Activated T-helper 17 cell treated with anti-CD3 and anti-CD28 coated beads, Interleukin-2, amount 50 U/mL, for 72 hours (primary cell): ENCODE measurements at regions not wholly inside any gene's neighbourhood (a gene's known extent, or its start where the extent isn't known, plus 50 kb on each side); places are given as distances from the start of the nearest gene placed in this dataset.
"Not testable (repeated sequence)": the region's sequence is repeated elsewhere in the genome, so short reads cannot be mapped to it uniquely, and the experiment has no call there.

Experiments
- ATAC-seq: fragments of 150-1000 bp; cut with Tn5 transposase; replicated peaks from 2 replicates; pipeline ENCODE4 v1.10.0; 2021; ENCODE audit warnings: mild to moderate bottlenecking, moderate library complexity
- H3K27ac Mint-ChIP-seq: one replicate; pipeline ENCODE4 v1.8.0; 2022; ENCODE audit warnings: mixed read lengths
- H3K27me3 Mint-ChIP-seq: one replicate; pipeline ENCODE4 v1.8.0; 2022; ENCODE audit warnings: mixed read lengths
- H3K36me3 Mint-ChIP-seq: one replicate; pipeline ENCODE4 v1.8.0; 2022; ENCODE audit warnings: low read depth, mild to moderate bottlenecking, mixed read lengths
- H3K4me1 Mint-ChIP-seq: one replicate; pipeline ENCODE4 v1.8.0; 2022; ENCODE audit warnings: mixed read lengths
- H3K4me3 Mint-ChIP-seq: one replicate; pipeline ENCODE4 v1.8.0; 2022; ENCODE audit warnings: mild to moderate bottlenecking, mixed read lengths
- H3K9me3 Mint-ChIP-seq: one replicate; pipeline ENCODE4 v1.8.0; 2022; ENCODE audit warnings: mixed read lengths

DNA sequence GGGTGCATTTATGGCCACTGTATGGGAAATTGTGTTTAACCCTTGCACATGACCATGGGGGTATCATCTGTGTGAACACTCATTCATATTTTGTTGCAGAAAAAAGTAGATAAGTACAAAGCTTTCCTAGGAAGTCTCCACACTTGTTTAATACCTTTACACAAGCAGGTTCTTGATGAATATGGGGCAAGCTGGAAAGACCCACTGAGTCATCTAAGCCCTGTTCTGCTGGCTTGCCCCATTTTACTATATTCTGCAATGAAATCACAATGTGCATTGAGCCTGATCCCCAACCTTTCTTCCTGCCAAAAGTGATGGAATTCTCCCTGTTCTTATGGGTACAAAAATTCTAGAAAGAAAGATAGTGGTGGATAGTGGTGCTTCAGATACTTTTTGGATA lies 99.8 kb downstream of the CCDC71L start:
- Mint-ChIP-seq H3K27ac (peak overlapping the region; percentile 77), H3K27me3 (no peaks in the 10 kb centered on the region), H3K4me1 (peaks cover 8% of the 10 kb centered on the region), H3K9me3 (peaks cover 3% of the 10 kb centered on the region), H3K36me3 (no peaks in the 10 kb centered on the region), H3K4me3 (peak overlapping the region; percentile 56)
- peak; percentile 67 for ATAC-seq

DNA sequence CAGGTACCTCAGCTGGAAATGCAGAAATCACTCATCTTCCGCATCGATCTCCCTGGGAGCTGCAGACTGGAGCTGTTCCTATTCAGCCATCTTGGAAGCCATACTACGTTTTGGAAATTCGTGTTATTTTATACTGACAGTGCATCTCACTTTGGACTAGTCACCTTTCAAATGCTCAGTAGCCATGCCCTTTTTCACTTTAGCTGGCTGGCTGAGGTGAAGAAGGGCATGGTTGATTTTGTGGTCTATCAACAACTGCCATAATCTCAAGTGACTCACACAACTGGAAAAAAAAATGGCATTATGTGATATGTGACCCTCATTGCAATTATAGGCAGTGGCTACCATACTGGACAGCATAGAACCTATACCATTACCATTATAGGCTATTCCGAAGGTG lies 100.5 kb downstream of the CCDC71L start:
- H3K27me3 Mint-ChIP-seq: no peaks in the 10 kb centered on the region
- ATAC-seq: peak; percentile 28
- peaks cover 8% of the 10 kb centered on the region for H3K4me1 Mint-ChIP-seq

DNA sequence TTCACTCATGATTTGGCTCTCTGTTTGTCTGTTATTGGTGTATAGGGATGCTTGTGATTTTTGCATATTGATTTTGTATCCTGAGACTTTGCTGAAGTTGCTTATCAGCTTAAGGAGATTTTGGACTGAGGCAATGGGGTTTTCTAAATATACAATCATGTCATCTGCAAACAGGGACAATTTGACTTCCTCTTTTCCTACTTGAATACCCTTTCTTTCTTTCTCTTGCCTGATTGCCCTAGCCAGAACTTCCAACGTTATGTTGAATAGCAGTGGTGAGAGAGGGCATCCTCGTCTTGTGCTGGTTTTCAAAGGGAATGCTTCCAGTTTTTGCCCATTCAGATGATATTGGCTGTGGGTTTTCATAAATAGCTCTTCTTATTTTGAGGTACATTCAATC lies 104.7 kb downstream of the CCDC71L start:
- not testable (repeated sequence) for ATAC-seq, H3K4me3 Mint-ChIP-seq, H3K36me3 Mint-ChIP-seq, H3K27ac Mint-ChIP-seq, H3K4me1 Mint-ChIP-seq, H3K9me3 Mint-ChIP-seq, H3K27me3 Mint-ChIP-seq

More for the DNA sequence above, 100.5 kb downstream of the CCDC71L start:
- H3K4me3 Mint-ChIP-seq: peak overlapping the region; percentile 56
- peaks cover 3% of the 10 kb centered on the region for H3K9me3 Mint-ChIP-seq
- no peak overlapping the region for H3K27ac Mint-ChIP-seq
- H3K36me3 Mint-ChIP-seq: no peaks in the 10 kb centered on the region

DNA sequence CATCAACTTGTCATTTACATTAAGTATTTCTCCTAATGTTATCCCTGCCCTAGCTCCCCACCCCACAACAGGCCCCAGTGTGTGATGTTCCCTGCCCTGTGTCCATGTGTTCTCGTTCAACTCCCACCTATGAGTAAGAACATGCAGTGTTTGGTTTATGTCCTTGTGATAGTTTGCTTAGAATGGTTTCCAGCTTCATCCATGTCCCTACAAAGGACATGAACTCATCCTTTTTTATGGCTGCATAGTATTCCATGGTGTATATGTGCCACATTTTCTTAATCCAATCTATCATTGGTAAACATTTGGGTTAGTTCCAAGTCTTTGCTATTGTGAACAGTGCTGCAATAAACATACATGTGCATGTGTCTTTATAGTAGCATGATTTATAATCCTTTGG lies 106.3 kb downstream of the CCDC71L start:
- not testable (repeated sequence) for H3K4me1 Mint-ChIP-seq, ATAC-seq, H3K27me3 Mint-ChIP-seq, H3K9me3 Mint-ChIP-seq, H3K36me3 Mint-ChIP-seq, H3K4me3 Mint-ChIP-seq, H3K27ac Mint-ChIP-seq

DNA sequence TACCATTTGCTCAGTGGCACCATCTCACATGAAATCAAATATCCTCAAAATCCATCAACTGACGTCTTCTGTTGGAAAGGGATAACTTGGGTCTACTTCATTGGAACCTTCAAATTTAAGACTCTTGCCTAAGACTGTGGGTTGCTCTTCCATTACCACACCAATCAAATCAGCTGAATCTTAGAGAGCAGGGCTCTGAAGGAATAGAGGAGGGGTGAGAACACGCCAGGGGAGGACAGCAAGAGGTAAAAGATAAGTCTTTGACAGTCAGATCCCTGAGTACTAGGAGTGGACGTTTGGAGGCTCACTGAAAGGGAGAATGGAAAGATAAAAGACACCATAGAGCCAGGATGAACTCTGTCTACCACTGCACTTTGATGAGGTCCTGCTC lies 107.5 kb downstream of the CCDC71L start:
- H3K36me3 Mint-ChIP-seq: no peaks in the 10 kb centered on the region
- H3K27ac Mint-ChIP-seq: no peak overlapping the region
- H3K27me3 Mint-ChIP-seq: no peaks in the 10 kb centered on the region
- peaks cover 6% of the 10 kb centered on the region for H3K9me3 Mint-ChIP-seq
- no peaks in the 10 kb centered on the region for H3K4me1 Mint-ChIP-seq
- ATAC-seq: no peak
- H3K4me3 Mint-ChIP-seq: no peak overlapping the region

DNA sequence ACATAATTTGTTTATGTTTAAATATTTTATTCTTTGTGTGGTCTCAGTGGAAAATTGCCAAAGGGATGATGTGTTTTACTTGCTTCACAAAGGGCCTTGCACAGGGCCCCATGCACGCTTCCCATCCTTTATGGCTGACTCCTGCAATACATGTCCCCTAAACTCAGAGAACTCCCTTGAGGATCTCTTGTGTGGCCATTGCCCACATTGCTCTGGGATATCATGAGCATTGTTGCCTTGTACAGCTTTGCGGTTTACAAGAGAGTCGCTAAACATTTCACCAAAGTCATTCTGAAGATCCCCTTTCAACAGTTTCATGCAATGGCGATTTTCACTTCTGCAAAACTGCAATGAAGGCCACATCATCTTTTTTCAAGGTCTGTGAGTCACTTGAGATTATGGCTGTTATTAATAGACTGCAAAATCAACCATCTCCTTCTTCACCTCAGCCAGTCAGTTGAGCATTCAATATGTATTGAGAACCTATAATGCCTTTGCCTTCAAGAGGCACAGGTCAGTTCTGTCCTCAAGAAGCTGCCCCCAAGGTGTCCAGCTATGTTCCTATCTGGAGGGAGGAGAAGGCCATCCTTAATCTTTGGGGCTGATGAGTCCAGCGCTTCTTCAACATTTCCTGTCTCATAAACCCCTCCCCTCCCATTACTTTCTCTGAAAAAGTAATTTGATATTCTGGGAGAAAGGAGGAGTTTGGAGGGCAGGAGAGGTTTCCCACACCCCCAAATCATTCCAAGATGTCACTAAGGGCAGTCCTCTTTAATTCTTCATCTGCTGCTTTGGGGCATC lies 108.1 kb downstream of the CCDC71L start:
- Mint-ChIP-seq H3K9me3 (peaks cover 3% of the 10 kb centered on the region), H3K27me3 (no peaks in the 10 kb centered on the region), H3K4me1 (no peaks in the 10 kb centered on the region), H3K36me3 (no peaks in the 10 kb centered on the region), H3K27ac (no peak overlapping the region), H3K4me3 (no peak overlapping the region)
- ATAC-seq: no peak

DNA sequence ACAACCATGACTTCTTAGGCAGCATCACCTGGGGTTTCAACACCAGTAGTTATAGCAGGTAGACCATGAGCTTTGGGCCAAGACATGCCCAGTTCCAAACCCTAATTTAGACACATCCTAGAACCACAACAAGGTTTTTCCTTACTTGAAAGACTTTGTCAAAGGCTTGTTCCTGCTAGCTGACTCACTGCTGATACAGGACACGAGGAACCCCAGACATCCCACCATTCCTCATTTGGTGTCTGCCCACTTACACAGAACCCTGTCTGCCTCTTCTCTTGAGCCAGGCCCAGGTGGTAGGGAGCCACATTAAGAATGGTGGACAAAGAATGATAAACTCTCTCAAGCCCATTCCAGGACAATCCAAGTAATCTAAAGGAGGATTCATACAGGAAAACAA lies 109.0 kb downstream of the CCDC71L start:
- no peak overlapping the region for H3K27ac Mint-ChIP-seq
- peaks cover 3% of the 10 kb centered on the region for H3K9me3 Mint-ChIP-seq
- no peaks in the 10 kb centered on the region for H3K36me3 Mint-ChIP-seq
- H3K4me3 Mint-ChIP-seq: no peak overlapping the region
- no peaks in the 10 kb centered on the region for H3K4me1 Mint-ChIP-seq
- no peak for ATAC-seq
- no peaks in the 10 kb centered on the region for H3K27me3 Mint-ChIP-seq

DNA sequence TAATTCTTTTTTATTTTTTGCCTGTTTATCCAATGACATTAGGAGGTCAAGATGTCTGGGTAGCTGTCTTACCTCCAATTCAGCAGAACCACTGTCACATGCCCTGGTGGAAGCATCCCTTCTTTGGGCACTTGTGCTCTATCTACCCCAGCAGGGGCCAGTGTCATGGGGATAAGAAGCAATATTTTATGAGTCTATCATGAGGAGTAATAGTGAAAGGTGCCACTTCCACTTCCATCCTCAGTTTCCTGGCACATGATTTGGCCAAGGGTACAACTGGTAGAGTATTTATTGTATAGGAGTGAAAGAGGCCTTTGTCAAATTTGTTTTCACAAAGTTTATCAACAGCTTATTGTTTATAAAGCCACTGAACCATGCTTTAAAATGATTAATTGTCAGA lies 112.5 kb downstream of the CCDC71L start:
- no peak overlapping the region for H3K27ac Mint-ChIP-seq
- peaks cover 3% of the 10 kb centered on the region for H3K9me3 Mint-ChIP-seq
- H3K27me3 Mint-ChIP-seq: no peaks in the 10 kb centered on the region
- no peaks in the 10 kb centered on the region for H3K36me3 Mint-ChIP-seq
- peaks cover 6% of the 10 kb centered on the region for H3K4me1 Mint-ChIP-seq
- H3K4me3 Mint-ChIP-seq: no peak overlapping the region
- no peak for ATAC-seq

DNA sequence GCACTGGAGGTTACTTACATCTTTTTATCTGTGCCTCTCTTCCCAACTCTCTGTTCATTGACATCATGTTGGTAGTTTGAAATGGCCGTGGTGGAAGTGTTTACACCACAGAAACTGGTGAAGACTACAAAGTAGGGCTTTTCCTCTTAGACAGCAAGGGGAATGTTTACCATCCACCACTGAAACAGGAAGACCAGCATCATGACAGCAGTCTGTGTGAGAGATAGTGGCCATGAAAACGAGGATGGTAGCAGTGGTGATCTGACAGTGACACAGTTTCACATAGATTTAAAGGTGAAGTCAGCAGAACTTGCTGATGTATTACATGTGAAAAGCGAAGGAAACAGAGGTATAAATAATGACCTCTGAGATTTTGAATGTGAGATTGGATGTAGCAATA lies 115.7 kb downstream of the CCDC71L start:
- H3K27me3 Mint-ChIP-seq: no peaks in the 10 kb centered on the region
- H3K27ac Mint-ChIP-seq: peak overlapping the region; percentile 29
- peak; percentile 84 for ATAC-seq
- no peaks in the 10 kb centered on the region for H3K36me3 Mint-ChIP-seq
- no peaks in the 10 kb centered on the region for H3K9me3 Mint-ChIP-seq
- peak overlapping the region; percentile 5 for H3K4me3 Mint-ChIP-seq
- H3K4me1 Mint-ChIP-seq: peaks cover 11% of the 10 kb centered on the region

DNA sequence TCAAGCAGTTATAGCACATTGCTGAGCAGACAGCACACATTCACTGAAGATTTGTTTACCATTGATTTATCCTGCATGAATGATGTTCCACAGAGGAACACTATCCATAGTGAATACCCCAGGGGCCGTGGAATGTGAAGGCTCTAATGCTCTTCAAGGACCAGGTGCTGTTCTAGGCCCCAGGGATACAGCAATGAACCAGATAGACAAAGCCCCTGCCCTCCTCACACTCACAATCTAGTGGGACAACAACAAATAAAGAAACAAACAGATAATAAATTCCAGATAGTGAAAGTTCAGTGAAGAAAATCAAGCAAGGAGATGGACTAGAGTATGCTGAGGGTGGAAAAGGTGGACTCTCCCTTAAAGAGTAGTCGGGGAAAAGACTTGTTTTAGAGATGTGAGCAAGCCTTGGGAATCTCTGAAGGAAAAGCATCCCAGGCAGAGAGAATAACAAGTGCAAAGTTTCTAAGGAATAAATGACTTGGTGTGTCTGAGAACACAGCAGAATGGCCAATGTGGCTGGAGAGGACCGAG lies 117.7 kb downstream of the CCDC71L start:
- H3K4me3 Mint-ChIP-seq: no peak overlapping the region
- H3K27me3 Mint-ChIP-seq: no peaks in the 10 kb centered on the region
- H3K9me3 Mint-ChIP-seq: no peaks in the 10 kb centered on the region
- peaks cover 11% of the 10 kb centered on the region for H3K4me1 Mint-ChIP-seq
- no peak overlapping the region for H3K27ac Mint-ChIP-seq
- H3K36me3 Mint-ChIP-seq: no peaks in the 10 kb centered on the region
- no peak for ATAC-seq

DNA sequence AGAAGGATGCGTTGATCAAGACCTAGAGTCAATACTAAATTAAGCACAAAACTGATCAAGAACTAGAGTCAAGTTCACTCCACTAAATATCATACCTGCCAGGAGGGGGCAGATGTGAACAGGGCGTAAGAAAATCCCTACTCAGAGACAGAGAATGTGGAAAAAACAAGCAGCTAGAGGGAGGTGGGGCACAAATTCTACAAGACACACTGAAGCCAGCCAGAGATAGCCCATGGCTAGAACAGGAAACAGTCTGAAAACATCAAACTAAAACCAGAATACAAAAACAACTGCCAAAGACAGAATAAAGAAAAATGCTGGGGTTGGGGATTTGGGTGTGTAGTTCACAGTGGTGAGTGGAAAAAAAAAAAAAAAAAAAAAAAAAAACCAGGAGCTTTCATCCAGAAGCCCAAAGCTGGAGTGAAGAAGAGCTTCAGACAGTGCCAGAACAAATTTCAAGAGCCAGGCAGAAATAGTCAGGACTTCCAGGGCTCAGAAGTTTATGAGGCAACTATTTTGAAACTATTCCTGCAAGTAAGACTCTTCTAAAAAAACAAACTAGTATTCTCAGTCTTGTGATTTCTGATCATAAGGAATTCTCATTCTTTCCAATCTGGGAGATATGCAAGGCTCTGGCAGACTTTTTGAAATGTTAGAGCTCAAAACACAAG lies 118.3 kb downstream of the CCDC71L start:
- peak overlapping the region; percentile 11 for H3K27ac Mint-ChIP-seq
- H3K9me3 Mint-ChIP-seq: no peaks in the 10 kb centered on the region
- H3K36me3 Mint-ChIP-seq: no peaks in the 10 kb centered on the region
- peaks cover 11% of the 10 kb centered on the region for H3K4me1 Mint-ChIP-seq
- ATAC-seq: peak; percentile 76
- H3K27me3 Mint-ChIP-seq: no peaks in the 10 kb centered on the region
- H3K4me3 Mint-ChIP-seq: no peak overlapping the region

DNA sequence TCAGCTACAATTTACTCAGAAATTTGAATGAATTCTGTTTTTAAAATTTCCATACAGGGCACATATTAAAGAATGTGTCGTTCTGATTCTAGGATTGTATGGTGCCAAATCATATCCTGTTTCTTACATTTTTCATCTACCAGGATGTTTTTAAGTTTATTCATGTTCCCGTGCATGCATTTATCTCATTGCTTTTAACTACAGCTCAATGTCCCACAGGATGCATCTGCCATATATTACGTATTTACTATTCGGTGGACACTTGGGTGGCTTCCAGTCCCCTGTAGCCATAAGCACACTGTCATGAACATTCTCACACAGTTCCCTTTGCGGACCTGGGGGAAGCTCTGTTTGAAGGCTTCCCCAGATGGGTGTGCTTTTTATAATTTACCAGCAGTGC lies 122.3 kb downstream of the CCDC71L start:
- Mint-ChIP-seq H3K4me3 (no peak overlapping the region), H3K27ac (no peak overlapping the region), H3K27me3 (no peaks in the 10 kb centered on the region), H3K9me3 (no peaks in the 10 kb centered on the region), H3K36me3 (no peaks in the 10 kb centered on the region), H3K4me1 (peaks cover 11% of the 10 kb centered on the region)
- ATAC-seq: no peak

DNA sequence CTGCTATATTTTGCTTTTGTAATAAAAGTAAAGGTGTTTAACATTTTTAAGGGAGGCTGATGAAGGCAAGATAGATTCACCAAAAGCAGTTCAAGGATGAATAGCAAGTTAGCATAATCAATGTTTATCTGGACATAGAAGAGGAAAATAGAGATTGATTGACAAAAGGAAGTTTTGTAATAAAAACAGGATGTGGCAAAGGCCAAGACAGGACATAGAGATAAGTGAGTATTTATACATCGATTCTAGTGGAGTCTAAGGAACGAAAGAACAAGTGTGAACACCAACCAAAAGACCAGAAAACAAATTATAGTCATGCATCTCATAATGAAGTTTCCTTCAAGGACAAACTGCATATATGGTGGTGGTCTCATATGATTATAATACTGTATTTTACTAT lies 123.8 kb downstream of the CCDC71L start:
- Mint-ChIP-seq H3K36me3 (no peaks in the 10 kb centered on the region), H3K27me3 (no peaks in the 10 kb centered on the region), H3K4me1 (peaks cover 5% of the 10 kb centered on the region), H3K9me3 (no peaks in the 10 kb centered on the region), H3K4me3 (no peak overlapping the region), H3K27ac (no peak overlapping the region)
- ATAC-seq: no peak

DNA sequence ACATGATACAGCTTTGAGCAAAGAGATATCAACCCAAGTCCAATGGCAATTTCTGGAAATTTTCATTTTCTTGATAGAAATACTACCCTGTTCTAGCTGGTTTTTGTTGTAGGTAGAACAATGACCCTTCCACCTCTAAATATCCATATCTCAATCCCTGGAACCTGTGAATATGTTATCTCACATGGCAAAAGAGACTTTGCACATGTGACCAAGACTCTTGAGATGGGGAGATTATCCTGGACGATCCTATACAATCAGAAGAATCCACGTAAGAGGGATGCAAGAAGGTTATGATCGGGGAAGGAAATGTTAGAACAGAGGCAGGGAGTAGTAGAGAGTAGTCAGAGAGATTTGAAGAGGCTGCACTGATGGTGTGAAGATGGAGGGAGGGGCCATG lies 124.9 kb downstream of the CCDC71L start:
- no peaks in the 10 kb centered on the region for H3K27me3 Mint-ChIP-seq
- H3K4me1 Mint-ChIP-seq: peaks cover 5% of the 10 kb centered on the region
- H3K9me3 Mint-ChIP-seq: no peaks in the 10 kb centered on the region
- no peak for ATAC-seq
- H3K27ac Mint-ChIP-seq: no peak overlapping the region
- no peaks in the 10 kb centered on the region for H3K36me3 Mint-ChIP-seq
- no peak overlapping the region for H3K4me3 Mint-ChIP-seq

DNA sequence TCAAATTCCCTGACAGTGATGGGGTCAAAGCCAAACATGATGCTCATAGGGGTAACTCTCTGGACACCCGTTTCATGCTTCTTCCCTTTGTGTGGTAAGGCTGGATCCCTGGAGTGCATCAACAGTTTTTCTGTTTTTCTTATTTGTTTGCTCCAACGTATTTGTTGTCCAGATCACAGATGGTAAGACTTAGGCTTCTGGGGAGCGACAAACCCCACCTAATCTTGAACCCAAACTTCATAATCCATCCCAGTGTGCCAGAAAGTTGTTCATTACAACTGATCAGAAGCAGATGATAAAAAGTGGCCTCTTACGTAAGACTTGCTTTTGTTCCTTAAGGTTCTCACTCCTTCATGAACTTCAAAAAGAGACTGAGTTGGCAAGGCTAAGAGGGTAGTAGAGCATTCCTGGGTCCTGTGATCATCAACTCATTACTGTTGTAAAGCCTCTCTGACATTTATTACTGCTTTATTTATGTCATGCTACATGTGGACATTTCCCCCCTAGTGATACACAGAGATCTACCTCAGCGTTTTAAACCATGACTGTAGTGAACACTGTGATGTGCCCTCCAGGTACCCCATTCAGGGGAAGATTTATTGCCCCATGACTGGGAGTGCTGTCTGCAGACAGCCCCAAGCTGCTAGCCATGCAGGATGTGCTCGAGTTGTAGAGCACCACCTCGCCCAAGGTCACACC lies 125.6 kb downstream of the CCDC71L start:
- no peak for ATAC-seq
- Mint-ChIP-seq H3K4me1 (peaks cover 5% of the 10 kb centered on the region), H3K36me3 (no peaks in the 10 kb centered on the region), H3K9me3 (no peaks in the 10 kb centered on the region), H3K27ac (no peak overlapping the region), H3K4me3 (no peak overlapping the region), H3K27me3 (no peaks in the 10 kb centered on the region)
